Chondrocyte (in vitro differentiated cells): ENCODE measurements at regions not wholly inside any gene's neighbourhood (a gene's known extent, or its start where the extent isn't known, plus 50 kb on each side); places are given as distances from the start of the nearest gene placed in this dataset.

Experiments used
- DNase-seq: peaks from one replicate; pipeline ENCODE4 v3.0.0; 2021; ENCODE audit warnings: mixed read lengths, low spot score
- H3K27ac Mint-ChIP-seq: one replicate; pipeline ENCODE4 v1.8.0; 2021; ENCODE audit warnings: mild to moderate bottlenecking, moderate library complexity, mixed read lengths; ENCODE audit not compliant: unreplicated experiment
- H3K27me3 Mint-ChIP-seq: 2 replicates; pipeline ENCODE4 v1.8.0; 2021; ENCODE audit warnings: low read depth, mixed read lengths
- H3K36me3 Mint-ChIP-seq: 2 replicates; pipeline ENCODE4 v1.8.0; 2021; ENCODE audit warnings: low read depth, mixed read lengths
- H3K4me1 Mint-ChIP-seq: 2 replicates; pipeline ENCODE4 v1.8.0; 2021; ENCODE audit warnings: low read depth, mild to moderate bottlenecking, mixed read lengths
- H3K4me3 Mint-ChIP-seq: one replicate; pipeline ENCODE4 v1.8.0; 2021; ENCODE audit warnings: mild to moderate bottlenecking, moderate library complexity, mixed read lengths; ENCODE audit not compliant: unreplicated experiment
- H3K9me3 Mint-ChIP-seq: 2 replicates; pipeline ENCODE4 v1.8.0; 2021; ENCODE audit warnings: low read depth, mixed read lengths
- TF ChIP-seq, protein P1 (sequence below): fragments of 200-600 bp; sonication (generic); IDR thresholded peaks from 2 replicates; pipeline ENCODE4 v1.5.0; 2021; ENCODE audit warnings: antibody characterized with exemption, mild to moderate bottlenecking, moderate library complexity

DNA sequence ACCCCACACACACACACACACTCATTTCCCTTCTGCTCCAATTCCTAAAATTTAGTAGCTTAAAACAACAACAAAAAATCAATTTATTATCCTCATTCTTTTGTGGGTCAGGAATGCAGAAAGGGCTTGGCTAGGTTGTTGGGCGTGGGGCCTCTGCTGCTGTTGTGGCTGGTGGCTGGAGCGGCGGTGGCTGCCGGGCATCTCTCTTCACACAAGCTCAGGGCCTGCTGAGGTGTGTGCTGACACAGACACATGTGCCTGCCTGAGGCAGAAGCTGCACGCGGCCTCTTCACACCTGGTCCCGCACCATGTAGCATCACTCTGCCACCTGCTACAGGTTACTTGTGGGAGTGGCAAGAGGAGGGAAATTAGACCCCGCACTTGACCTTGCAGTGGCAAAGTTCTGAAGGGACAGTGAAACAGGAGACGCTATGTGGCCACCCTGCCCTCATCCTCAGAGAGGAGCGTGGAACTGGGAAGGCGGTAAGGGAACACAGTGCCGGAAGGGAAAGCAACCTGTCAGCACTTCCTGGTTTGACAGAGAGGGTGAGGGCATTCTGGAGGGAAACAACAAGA is 64.0 kb upstream of the PRR20G start:
- Mint-ChIP-seq H3K27ac (no peak overlapping the region), H3K27me3 (peaks cover 45% of the 10 kb centered on the region)
- DNase-seq, result no peak

DNA sequence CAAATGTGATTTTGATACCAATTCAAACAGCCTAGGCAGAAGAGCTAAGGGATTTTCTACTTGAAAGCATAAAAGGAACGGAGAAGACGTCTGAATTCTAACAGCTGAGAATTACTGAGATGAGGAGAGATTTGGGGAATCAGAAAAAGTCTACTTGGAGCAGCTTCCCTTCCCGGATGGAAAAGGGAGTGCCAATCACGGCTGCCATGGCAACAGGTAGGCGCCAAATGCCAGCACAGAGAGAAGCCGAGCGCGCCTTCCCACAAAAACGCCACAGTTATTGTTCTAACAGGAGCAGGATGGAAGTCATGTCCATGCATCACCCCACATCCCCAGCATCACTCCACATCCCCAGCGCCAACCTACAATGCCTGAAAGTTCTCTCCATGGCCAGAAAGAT is 63.5 kb upstream of the PRR20G start:
- Mint-ChIP-seq H3K27ac (no peak overlapping the region), H3K27me3 (peaks cover 50% of the 10 kb centered on the region), H3K9me3 (peaks cover 5% of the 10 kb centered on the region), H3K4me3 (no peak overlapping the region), H3K36me3 (no peaks in the 10 kb centered on the region), H3K4me1 (no peaks in the 10 kb centered on the region)
- TF ChIP-seq, protein P1, sequence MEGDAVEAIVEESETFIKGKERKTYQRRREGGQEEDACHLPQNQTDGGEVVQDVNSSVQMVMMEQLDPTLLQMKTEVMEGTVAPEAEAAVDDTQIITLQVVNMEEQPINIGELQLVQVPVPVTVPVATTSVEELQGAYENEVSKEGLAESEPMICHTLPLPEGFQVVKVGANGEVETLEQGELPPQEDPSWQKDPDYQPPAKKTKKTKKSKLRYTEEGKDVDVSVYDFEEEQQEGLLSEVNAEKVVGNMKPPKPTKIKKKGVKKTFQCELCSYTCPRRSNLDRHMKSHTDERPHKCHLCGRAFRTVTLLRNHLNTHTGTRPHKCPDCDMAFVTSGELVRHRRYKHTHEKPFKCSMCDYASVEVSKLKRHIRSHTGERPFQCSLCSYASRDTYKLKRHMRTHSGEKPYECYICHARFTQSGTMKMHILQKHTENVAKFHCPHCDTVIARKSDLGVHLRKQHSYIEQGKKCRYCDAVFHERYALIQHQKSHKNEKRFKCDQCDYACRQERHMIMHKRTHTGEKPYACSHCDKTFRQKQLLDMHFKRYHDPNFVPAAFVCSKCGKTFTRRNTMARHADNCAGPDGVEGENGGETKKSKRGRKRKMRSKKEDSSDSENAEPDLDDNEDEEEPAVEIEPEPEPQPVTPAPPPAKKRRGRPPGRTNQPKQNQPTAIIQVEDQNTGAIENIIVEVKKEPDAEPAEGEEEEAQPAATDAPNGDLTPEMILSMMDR, result no peak
- DNase-seq, result no peak

More for the DNA sequence above, 64.0 kb upstream of the PRR20G start:
- no peak overlapping the region for H3K4me3 Mint-ChIP-seq
- TF ChIP-seq, protein P1, result no peak
- no peaks in the 10 kb centered on the region for H3K4me1 Mint-ChIP-seq
- peaks cover 6% of the 10 kb centered on the region for H3K9me3 Mint-ChIP-seq
- H3K36me3 Mint-ChIP-seq, result no peaks in the 10 kb centered on the region

DNA sequence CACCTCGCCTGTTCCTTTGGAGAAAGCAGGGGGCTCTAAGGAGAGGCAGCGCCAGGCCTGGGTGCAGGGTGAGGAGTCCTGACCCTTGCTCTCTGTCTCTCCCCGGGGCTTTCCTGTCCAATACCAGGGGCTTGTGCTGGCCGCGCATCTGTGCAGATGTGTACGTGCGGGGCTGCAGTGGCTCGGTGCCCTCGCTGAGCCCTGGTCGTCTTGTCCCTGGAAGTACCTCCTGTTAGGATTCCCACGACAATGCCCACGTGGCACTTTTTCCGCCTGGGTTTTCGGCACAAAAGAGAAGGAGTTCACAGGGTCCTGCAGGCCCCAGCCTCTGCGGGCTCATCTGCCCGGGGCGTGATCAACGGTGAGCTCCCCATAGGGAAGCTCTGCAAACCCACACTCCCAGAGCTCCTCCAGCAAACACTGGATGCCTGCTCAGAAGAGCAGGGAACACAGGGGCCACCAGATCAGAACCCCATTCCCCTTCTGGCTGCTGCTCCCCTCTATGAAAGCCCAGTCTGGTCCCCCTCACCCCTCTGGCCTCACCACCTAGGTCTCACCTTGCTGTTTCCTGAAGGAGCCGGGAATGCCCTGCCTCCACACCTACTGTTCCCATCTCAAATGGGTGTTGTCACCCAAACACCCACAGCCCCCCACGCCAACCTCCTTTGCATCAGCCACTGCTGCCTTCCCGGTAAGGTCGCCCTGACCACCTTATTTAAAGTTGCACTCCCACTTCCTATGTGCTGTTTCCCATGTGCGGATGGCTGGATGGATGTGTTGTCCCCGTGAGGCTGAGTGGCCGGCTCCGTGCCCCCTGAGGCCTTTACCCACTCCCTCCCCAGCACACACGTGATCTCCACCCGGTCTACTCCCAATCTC is 62.6 kb upstream of the PRR20G start:
- Mint-ChIP-seq H3K27ac (no peak overlapping the region), H3K27me3 (peaks cover 55% of the 10 kb centered on the region), H3K36me3 (no peaks in the 10 kb centered on the region), H3K9me3 (no peaks in the 10 kb centered on the region), H3K4me3 (no peak overlapping the region), H3K4me1 (no peaks in the 10 kb centered on the region)
- TF ChIP-seq, protein P1, result no peak
- no peak for DNase-seq

DNA sequence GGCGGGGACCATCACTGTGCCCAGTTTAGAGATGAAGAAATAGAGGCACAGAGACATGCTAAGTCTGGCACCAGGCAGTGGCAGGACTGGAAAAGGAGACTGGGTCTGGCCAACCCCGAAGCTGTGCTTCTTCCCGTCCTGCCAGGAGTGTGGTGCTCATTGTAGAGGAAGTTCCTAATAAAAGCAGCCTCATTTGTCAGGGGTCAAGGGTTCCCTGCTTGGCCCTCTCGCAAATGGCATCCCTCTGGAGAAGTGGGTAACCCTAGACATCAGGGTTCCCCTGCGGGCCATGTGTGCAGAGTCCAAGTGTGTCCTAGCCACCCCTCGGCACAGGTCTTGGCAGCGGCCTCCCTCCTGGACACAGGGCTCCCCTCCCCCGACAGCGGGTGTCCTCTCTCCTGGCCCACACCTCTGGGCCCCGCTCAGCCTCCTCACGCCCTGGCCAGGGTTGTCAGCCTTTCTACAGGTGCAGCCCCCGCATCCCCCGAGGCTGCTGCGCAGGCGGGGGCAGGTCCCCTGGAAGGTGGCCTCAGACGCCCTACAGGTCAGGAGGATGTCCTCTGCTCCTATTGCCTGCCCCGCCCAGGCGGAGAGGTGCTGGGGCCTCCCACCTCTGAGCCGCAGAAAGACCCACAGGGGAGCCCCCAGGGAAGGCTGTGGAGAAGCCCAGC is 61.8 kb upstream of the PRR20G start:
- no peak overlapping the region for H3K27ac Mint-ChIP-seq
- H3K9me3 Mint-ChIP-seq, result no peaks in the 10 kb centered on the region
- H3K27me3 Mint-ChIP-seq, result peaks cover 53% of the 10 kb centered on the region
- TF ChIP-seq, protein P1, result no peak
- no peak for DNase-seq
- H3K4me3 Mint-ChIP-seq, result no peak overlapping the region
- H3K4me1 Mint-ChIP-seq, result no peaks in the 10 kb centered on the region
- H3K36me3 Mint-ChIP-seq, result no peaks in the 10 kb centered on the region

DNA sequence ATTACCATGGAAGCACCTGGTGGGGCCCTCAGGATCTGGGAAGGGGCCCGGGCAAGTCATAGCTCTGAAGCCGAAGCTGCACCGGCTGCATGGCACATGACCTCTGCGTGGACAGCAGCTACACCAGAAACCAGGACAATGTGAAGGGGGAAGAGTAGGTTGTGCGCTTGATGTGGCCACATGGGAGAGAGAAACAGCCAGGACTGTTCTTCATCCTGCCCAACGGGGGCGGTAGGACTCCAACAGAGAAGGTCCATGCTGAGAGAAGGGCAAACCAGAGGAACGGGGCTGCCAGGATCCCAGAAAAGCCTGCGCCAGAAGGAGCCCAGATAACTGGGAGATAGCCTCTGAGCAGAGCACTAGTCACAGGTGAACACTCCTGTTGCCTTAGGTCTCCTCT is 54.9 kb upstream of the PRR20G start:
- DNase-seq, result no peak
- no peaks in the 10 kb centered on the region for H3K4me1 Mint-ChIP-seq
- H3K4me3 Mint-ChIP-seq, result no peak overlapping the region
- H3K9me3 Mint-ChIP-seq, result no peaks in the 10 kb centered on the region
- peaks cover 45% of the 10 kb centered on the region for H3K27me3 Mint-ChIP-seq
- TF ChIP-seq, protein P1, result no peak
- H3K36me3 Mint-ChIP-seq, result no peaks in the 10 kb centered on the region
- H3K27ac Mint-ChIP-seq, result no peak overlapping the region
